ENCODE measurements at regions not wholly inside any gene's neighbourhood (a gene's known extent, or its start where the extent isn't known, plus 50 kb on each side); places are given as distances from the start of the nearest gene placed in this dataset.

DNA sequence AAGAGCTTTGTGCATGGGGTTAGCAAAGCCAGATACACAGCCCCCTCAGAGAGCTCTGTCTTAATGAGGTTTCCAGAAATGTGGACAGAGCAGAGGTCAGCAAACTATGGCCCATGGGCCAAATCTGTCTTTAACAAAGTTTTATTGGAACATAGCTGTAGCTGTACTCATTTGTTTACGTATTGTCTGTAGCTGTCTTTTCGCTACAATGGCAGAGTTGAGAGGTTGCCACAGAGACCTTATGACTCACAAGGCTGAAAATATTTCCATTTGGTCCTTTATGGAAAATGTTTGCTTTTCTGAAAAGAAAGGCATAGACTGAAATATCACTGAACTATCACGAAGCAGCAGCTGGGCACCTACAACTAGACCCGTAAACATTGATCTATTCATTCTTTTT lies 841.8 kb downstream of the SLC4A3 start:
- H3K4me1 ChIP-seq: no peaks in the 10 kb centered on the region
- H3K36me3 ChIP-seq (replicated peaks): no peaks in the 10 kb centered on the region
- H3K27me3 ChIP-seq (ENCODE audit: low read depth): no peaks in the 10 kb centered on the region
- in situ Hi-C loops (cut with MboI; ENCODE audit: low sequenced_read_pairs): no loop called here
- no peak overlapping the region for H3K4me3 ChIP-seq
- no peak for DNase-seq (ENCODE audit: low spot score in 2 of 2)
- no peaks in the 10 kb centered on the region for H3K9me3 ChIP-seq

DNA sequence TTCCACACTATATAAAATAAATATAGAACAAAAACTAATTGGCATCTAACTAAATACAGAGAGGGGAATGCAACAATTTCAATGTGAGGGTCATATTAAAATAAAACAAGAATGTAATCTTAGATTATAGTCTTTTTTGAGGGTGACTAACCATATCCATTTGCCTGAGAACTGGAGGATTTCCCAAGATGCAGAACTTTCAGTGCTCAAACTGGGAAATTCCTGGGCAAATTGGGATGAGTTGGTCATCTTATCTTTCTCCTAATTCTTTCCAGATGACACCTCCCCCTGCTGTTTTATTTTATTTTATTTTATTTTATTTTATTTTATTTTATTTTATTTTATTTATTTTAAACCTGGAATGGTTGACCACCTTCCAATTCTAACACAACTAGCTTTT lies 846.2 kb downstream of the SLC4A3 start:
- in situ Hi-C loops (cut with MboI; ENCODE audit: low sequenced_read_pairs): no loop called here
- no peaks in the 10 kb centered on the region for H3K9me3 ChIP-seq
- no peak overlapping the region for H3K4me3 ChIP-seq
- no peaks in the 10 kb centered on the region for H3K4me1 ChIP-seq
- H3K36me3 ChIP-seq (replicated peaks): no peaks in the 10 kb centered on the region
- H3K27me3 ChIP-seq (ENCODE audit: low read depth): no peaks in the 10 kb centered on the region
- DNase-seq (ENCODE audit: low spot score in 2 of 2): no peak

DNA sequence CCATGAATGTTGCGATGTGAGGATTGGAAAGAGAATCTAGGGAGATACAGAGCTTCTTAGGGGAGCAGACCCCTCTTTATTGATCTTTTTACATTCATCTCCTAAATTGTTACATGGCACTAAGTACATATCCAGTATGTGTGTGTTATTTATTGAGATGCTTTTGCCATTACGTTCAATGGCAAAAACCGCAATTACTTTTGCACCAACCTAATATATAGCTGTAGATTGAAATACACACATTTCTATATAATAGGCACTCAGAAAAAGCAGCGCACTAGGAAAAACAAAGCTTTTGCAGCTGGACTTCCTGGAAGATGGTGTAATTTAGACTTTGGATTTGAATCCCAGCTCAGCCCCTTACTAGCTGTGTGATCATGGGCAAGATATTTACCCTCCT lies 849.4 kb downstream of the SLC4A3 start:
- no peaks in the 10 kb centered on the region for H3K4me1 ChIP-seq
- H3K27me3 ChIP-seq (ENCODE audit: low read depth): no peaks in the 10 kb centered on the region
- in situ Hi-C loops (cut with MboI; ENCODE audit: low sequenced_read_pairs): no loop called here
- H3K4me3 ChIP-seq: no peak overlapping the region
- DNase-seq (ENCODE audit: low spot score in 2 of 2): no peak
- H3K9me3 ChIP-seq: no peaks in the 10 kb centered on the region
- H3K36me3 ChIP-seq (replicated peaks): no peaks in the 10 kb centered on the region

DNA sequence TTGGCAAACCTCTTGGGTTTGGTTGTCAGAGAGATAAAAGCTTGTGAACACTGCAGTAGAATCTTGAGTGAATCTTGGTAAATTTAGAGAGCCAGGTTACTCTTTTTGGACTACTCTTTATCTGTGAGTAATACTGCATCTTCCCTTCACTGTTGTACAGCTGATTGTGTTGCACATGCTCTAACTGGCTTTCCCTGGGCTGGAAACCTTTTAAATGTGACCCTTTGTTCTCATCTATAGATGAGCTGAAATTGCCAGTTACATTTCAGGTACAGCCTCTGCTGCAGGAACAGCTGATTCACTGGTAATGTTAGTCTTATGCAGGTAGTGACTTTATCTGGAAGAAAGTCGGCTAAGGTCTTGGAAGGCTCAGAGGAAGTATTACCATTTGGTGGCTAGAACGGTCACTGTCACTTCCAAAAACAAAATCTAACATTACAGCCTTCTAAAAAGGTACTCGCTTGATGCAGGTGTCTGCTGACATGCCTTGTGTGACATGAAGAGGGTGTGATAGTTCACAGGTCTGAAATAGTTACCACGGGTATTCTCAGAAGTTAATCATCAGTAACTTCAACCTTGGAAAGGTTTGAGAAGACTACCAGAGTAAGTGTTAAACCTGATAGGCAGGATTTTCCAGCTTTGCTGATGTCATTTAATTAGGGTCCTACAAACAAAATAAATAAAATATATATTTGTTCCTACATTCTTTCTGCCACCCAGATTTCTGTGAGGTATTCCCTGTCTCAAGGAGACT lies 851.1 kb downstream of the SLC4A3 start:
- no peaks in the 10 kb centered on the region for H3K36me3 ChIP-seq (replicated peaks)
- no peak overlapping the region for H3K4me3 ChIP-seq
- H3K4me1 ChIP-seq: no peaks in the 10 kb centered on the region
- in situ Hi-C loops (cut with MboI; ENCODE audit: low sequenced_read_pairs): no loop called here
- no peaks in the 10 kb centered on the region for H3K9me3 ChIP-seq
- no peak for DNase-seq (ENCODE audit: low spot score in 2 of 2)
- H3K27me3 ChIP-seq (ENCODE audit: low read depth): no peaks in the 10 kb centered on the region

DNA sequence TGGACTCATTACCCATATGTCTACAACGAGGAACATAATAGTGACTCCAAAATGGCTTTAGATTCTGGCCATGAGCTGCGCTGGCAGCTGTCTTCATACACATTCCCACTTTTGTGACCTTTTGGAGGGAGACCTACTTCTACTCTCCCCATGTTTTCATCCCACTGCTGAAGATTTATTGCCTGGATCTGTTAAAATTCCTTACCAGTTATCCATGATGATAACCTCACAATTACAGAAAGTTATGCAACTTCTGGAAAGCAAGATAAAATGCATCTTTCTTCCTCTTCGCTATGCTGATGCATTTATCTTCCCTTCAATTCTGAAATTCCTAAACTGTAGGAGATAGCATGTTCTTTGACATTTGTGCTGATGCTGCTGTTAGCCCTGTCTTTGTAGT lies 855.3 kb downstream of the SLC4A3 start:
- no peak for DNase-seq (ENCODE audit: low spot score in 2 of 2)
- in situ Hi-C loops (cut with MboI; ENCODE audit: low sequenced_read_pairs): no loop called here
- no peaks in the 10 kb centered on the region for H3K36me3 ChIP-seq (replicated peaks)
- no peaks in the 10 kb centered on the region for H3K4me1 ChIP-seq
- no peaks in the 10 kb centered on the region for H3K9me3 ChIP-seq
- H3K4me3 ChIP-seq: no peak overlapping the region
- no peaks in the 10 kb centered on the region for H3K27me3 ChIP-seq (ENCODE audit: low read depth)

DNA sequence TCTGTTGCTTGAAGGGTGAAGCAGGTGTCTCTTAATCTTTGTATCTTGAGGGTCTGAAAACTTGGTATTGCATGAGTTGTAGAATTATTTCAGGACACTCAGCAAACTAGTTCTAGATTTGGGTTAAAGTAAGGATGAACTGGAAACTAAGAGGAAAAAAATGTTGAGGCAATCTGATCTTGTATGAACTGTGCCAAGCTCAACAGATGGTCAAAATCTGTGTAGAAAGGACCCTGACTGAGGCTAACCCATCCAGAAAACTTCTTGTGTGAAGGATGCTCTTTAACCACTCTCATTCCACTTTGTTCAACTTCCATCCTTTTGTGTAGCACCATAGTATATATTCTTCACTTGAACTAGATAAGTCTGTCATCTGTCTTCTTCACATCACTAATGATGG lies 861.7 kb downstream of the SLC4A3 start:
- Histone ChIP-seq H3K36me3 (replicated peaks) (no peaks in the 10 kb centered on the region), H3K4me3 (no peak overlapping the region), H3K27me3 (ENCODE audit: low read depth) (no peaks in the 10 kb centered on the region; the same call in 1 of the 2 replicates), H3K9me3 (no peaks in the 10 kb centered on the region), H3K4me1 (no peaks in the 10 kb centered on the region)
- in situ Hi-C loops (cut with MboI; ENCODE audit: low sequenced_read_pairs): no loop called here
- no peak for DNase-seq (ENCODE audit: low spot score in 2 of 2)

DNA sequence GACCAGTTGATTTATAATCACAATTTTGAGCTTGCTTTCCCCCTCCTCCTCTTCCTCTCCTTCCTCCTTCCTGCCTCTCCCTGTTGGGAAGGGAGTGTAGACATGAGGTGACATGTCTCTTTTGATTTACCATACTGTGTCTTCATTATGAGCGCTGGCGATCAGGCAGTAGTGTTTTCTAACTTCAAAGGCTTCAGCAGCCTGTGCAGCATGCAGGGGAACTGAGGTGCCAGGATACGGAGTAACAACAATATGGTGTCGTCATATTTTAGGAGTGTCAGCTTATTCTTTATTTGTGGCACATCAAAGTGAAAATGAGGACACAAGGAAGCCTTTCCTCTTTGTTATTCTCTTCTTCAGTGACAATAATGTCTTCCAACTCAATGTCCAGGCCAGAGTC lies 864.2 kb downstream of the SLC4A3 start:
- in situ Hi-C loops (cut with MboI; ENCODE audit: low sequenced_read_pairs): no loop called here
- no peak for DNase-seq (ENCODE audit: low spot score in 2 of 2)
- H3K27me3 ChIP-seq (ENCODE audit: low read depth): peaks cover 4% of the 10 kb centered on the region; the same call in 1 of the 2 replicates
- H3K4me1 ChIP-seq: no peaks in the 10 kb centered on the region
- no peaks in the 10 kb centered on the region for H3K9me3 ChIP-seq
- H3K36me3 ChIP-seq (replicated peaks): no peaks in the 10 kb centered on the region
- no peak overlapping the region for H3K4me3 ChIP-seq

DNA sequence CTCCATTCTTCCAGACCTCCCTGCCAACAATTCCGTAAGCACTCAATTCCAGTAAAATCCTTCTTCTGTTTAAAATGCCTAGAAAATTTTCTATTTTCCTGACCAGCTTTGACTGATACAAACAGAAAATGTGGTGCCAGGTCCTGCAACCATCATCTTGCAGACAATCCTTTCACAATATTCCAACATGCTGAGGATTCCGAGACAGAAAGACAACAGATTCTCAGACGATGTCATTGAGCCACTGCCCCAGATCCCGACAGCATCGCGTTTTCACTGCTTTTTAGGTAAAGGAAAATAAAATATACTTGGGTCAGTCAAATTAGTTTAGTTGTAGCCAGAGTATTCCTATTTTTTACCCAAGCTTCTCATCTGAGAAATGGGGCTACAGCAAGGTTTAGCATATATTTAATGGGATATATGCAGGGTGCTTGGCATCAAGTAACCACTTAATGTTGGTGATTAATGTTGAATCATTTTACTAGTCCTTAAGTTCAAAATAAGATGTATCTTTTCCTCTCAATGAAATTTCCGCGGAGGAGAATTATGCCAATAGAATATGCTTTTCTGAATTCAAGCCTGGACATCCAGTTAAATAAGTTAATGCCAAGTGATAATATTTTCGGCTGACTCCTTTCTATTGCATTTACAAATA lies 866.6 kb downstream of the SLC4A3 start:
- no peaks in the 10 kb centered on the region for H3K36me3 ChIP-seq (replicated peaks)
- no peaks in the 10 kb centered on the region for H3K9me3 ChIP-seq
- H3K4me3 ChIP-seq: no peak overlapping the region
- in situ Hi-C loops (cut with MboI; ENCODE audit: low sequenced_read_pairs): no loop called here
- H3K27me3 ChIP-seq (ENCODE audit: low read depth): peaks cover 4% of the 10 kb centered on the region; the same call in 1 of the 2 replicates
- no peak for DNase-seq (ENCODE audit: low spot score in 2 of 2)
- H3K4me1 ChIP-seq: no peaks in the 10 kb centered on the region

DNA sequence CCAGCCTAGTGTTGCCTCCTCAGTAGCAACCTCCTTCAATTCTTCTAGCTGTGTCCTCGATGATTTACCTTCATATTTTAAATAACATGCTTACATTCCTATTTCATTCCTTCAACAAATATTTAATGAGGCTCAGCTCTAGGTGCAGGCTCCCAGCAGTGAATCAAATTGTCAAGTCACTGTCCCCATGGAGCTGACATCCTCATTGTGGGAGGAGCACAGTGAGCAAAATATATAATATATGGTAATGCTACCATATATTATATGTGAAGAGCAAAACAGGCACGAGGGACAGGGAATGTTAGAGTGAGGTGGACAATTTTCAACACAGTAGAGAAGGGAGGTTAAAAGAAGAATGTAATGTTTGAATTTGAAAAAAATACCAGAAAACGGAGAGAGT lies 869.1 kb downstream of the SLC4A3 start:
- no peaks in the 10 kb centered on the region for H3K9me3 ChIP-seq
- no peaks in the 10 kb centered on the region for H3K36me3 ChIP-seq (replicated peaks)
- no peak for DNase-seq (ENCODE audit: low spot score in 2 of 2)
- no peaks in the 10 kb centered on the region for H3K4me1 ChIP-seq
- in situ Hi-C loops (cut with MboI; ENCODE audit: low sequenced_read_pairs): no loop called here
- H3K27me3 ChIP-seq (ENCODE audit: low read depth): peaks cover 4% of the 10 kb centered on the region; the same call in 1 of the 2 replicates
- H3K4me3 ChIP-seq: no peak overlapping the region

DNA sequence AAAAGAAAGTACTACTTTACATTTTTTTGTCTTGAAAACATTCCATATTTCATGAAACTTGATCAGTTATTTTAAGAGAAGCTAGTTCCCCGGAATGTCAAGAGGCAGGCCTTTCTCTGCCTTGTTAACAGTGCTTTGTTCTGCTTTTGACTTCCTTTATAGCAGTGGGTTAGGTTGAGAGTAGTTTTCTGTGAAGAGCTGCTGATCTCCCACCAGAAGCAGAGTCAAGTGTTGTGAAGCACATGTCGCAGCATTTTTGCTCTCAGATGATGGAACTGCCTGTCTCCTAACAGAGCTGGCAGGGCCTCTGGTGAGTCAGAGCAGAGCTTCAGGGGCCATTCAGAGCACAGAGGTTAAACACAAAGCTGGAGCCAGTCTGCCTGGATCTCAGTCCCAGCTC lies 871.8 kb downstream of the SLC4A3 start:
- Histone ChIP-seq H3K27me3 (ENCODE audit: low read depth) (peaks cover 4% of the 10 kb centered on the region; the same call in 1 of the 2 replicates), H3K4me3 (no peak overlapping the region), H3K36me3 (replicated peaks) (no peaks in the 10 kb centered on the region), H3K9me3 (no peaks in the 10 kb centered on the region), H3K4me1 (no peaks in the 10 kb centered on the region)
- DNase-seq (ENCODE audit: low spot score in 2 of 2): no peak
- in situ Hi-C loops (cut with MboI; ENCODE audit: low sequenced_read_pairs): no loop called here

DNA sequence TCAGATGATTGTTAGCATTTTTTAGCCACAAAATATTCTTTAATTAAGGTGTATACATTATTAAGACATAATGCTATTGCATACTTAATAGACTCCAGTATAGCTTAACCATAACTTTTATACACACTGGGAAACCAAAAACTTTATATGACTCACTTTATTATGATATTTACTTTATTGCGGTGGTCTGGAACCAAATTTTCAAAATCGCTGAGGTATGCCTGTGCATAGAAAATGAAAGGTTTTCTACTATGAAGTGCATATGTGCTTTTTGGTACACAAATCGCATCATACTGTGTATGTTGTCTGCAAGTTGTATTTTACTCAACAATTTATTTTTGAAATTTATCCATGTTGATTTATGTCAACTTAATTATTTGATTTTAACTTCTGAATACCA lies 875.1 kb downstream of the SLC4A3 start:
- in situ Hi-C loops (cut with MboI; ENCODE audit: low sequenced_read_pairs): no loop called here
- Histone ChIP-seq H3K9me3 (no peaks in the 10 kb centered on the region), H3K4me3 (no peak overlapping the region), H3K4me1 (no peaks in the 10 kb centered on the region), H3K36me3 (replicated peaks) (no peaks in the 10 kb centered on the region), H3K27me3 (ENCODE audit: low read depth) (no peaks in the 10 kb centered on the region)
- no peak for DNase-seq (ENCODE audit: low spot score in 2 of 2)

DNA sequence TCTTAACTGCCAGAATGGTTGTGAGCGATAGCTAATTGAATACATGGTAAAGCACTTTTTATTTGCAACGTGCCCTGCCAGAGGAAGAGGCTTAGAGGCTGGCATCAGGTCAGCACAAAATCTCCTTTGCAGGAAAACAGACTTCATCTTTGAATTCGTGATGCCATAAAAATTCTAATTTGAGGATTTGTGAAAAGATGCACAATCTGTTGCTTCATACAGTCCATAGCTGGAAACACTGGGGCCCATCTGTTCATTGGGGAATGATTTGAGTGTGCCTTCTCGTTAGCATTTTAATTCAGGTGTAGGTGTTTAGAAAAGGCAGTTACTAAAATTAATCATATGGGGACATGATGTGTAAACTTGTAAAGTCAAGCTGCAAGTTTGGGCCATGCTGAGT lies 876.0 kb downstream of the SLC4A3 start:
- no peaks in the 10 kb centered on the region for H3K36me3 ChIP-seq (replicated peaks)
- in situ Hi-C loops (cut with MboI; ENCODE audit: low sequenced_read_pairs): no loop called here
- H3K9me3 ChIP-seq: no peaks in the 10 kb centered on the region
- no peaks in the 10 kb centered on the region for H3K27me3 ChIP-seq (ENCODE audit: low read depth)
- no peak for DNase-seq (ENCODE audit: low spot score in 2 of 2)
- no peak overlapping the region for H3K4me3 ChIP-seq
- no peaks in the 10 kb centered on the region for H3K4me1 ChIP-seq

DNA sequence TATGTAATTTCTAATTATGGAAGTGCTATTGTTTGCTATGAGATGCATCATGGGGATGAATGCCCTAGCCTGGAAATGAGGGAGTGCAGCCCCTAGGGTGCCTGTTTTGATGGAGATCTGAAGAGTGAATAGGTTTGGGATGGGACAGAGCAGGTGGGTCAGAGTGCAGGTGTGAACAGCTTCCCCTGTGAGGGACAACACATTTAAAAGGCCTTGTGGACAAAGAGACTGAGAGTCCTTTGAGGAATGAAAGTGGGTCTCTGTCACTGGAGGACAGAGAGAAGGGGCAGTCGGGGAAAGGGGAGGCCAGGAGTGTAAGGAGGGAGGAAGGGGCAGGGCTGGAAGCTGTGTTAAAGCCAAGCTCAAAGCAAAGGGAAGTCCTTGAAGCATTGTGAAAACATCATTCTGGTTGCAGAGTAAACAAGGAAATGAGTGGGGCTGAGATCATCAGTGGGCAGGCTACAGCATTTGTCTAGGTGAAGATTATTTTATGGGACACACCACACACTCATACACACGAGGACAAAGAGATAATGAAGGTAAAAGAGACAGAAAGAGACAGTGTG lies 877.6 kb downstream of the SLC4A3 start:
- no peak for DNase-seq (ENCODE audit: low spot score in 2 of 2)
- in situ Hi-C loops (cut with MboI; ENCODE audit: low sequenced_read_pairs): no loop called here
- no peaks in the 10 kb centered on the region for H3K27me3 ChIP-seq (ENCODE audit: low read depth)
- no peaks in the 10 kb centered on the region for H3K4me1 ChIP-seq
- no peak overlapping the region for H3K4me3 ChIP-seq
- H3K36me3 ChIP-seq (replicated peaks): no peaks in the 10 kb centered on the region
- no peaks in the 10 kb centered on the region for H3K9me3 ChIP-seq

DNA sequence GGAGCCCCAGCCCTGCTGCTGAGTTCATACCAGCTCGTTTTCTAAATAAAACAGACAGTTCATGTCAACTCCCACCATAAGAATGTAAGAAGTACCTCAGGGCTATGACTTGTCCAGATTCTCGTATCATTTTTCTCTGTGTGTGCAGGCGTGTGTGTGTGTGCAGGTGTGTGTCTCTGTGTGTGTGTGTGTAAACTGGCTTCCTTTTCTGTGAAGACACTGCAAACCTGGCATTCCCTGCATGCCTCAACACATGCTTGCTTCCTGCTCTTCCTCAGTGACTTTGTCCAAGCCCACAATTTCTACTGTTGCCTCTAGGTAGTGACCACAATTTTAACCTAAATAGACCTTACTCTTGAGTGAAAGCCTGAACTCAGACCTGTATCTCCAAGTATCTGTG lies 879.0 kb downstream of the SLC4A3 start:
- Histone ChIP-seq H3K4me3 (no peak overlapping the region), H3K36me3 (replicated peaks) (no peaks in the 10 kb centered on the region), H3K9me3 (no peaks in the 10 kb centered on the region), H3K27me3 (ENCODE audit: low read depth) (no peaks in the 10 kb centered on the region), H3K4me1 (no peaks in the 10 kb centered on the region)
- no peak for DNase-seq (ENCODE audit: low spot score in 2 of 2)
- in situ Hi-C loops (cut with MboI; ENCODE audit: low sequenced_read_pairs): no loop called here

Measured in HAP-1 (cell line).